Activated gamma-delta T cell (primary cell): ENCODE measurements at regions not wholly inside any gene's neighbourhood (a gene's known extent, or its start where the extent isn't known, plus 50 kb on each side); places are given as distances from the start of the nearest gene placed in this dataset.

Experiments used
- DNase-seq: peaks from one replicate; lab custom pipeline; 2025; lab: John Stamatoyannopoulos, UW

DNA sequence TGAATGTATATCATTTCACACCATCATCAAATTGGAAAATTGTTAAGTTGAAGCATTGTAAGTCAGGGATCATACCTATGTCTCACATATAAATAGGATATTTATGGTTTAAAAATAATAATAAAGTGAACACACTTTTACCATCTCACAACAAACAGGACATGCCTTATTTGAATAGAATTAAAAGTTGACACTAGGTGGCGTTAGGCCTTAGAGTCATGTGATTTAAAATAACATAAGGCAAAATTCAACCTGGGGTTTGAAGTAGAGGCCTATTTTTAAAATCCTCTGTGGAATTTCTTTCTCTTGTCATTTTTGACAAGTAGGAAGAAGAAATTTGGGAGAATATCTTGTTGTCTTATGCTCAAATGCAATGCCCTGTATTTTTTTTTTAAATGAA lies 184.7 kb upstream of the PCDH15 start:
- DNase-seq: no peak

- DNase-seq: no peak
Measured at GRCh38 chr10:54983255-54983654, 182.2 kb upstream of the PCDH15 start.

DNA sequence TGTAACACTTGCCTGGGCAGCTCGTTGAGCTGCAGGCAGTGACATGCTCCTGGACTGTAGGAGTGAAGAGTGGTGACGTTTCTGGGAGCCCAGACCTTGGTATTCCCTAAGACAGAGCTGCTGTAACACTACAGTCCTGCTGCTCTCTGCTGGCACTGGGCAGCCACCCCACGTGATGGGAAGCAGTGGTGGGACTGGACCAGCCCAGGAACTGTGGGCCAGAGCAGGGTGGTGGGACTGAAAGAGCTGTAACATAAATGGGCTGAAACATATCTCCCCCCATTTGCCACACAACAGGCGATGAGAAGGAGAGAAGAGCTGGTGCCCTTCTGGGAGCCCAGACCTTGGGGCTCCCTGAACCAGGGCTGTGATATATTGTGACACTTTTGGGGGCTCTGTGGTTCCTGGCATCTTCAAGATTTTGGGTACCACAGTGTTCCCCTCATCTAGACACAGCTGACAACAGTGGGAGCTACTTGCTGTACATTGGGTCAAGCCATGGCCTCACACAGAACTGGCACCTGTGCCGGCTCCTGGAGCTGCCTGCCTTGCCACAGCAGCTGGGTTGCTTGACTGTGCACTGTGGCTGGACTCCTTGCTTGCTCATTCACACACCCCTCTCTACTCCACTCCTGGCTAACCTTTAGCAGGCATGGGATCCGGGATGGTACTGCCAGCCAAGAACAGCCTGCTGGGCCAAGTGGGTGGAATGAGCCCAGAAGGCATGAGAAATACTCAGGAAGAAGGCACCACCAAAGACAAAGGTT lies 161.3 kb upstream of the PCDH15 start:
- no peak for DNase-seq

- no peak for DNase-seq
Measured at GRCh38 chr10:54961040-54961439, 160.0 kb upstream of the PCDH15 start.

DNA sequence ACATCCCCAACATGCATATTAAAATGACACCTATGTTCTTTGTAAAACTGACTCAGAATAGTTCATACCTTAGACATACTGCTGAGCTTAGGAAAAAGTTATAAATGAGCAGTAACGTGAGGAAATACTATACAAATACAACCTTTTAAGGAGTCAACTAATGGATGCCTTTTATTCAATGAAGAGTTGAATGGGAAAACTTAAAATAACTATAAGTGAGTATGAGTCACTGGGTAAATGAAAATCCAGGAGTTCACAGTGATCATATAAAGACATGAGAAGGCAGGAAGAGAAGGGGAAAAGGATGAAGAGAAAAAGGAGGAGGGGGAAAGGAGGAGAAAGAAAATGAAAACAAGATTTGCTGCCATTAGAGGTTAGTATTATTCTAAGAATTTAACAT lies 157.8 kb upstream of the PCDH15 start:
- DNase-seq: no peak

GRCh38 chr10:54947605-54948004 lies 146.6 kb upstream of the PCDH15 start:
- DNase-seq: no peak

GRCh38 chr10:54940418-54940817 lies 139.4 kb upstream of the PCDH15 start:
- no peak for DNase-seq

DNA sequence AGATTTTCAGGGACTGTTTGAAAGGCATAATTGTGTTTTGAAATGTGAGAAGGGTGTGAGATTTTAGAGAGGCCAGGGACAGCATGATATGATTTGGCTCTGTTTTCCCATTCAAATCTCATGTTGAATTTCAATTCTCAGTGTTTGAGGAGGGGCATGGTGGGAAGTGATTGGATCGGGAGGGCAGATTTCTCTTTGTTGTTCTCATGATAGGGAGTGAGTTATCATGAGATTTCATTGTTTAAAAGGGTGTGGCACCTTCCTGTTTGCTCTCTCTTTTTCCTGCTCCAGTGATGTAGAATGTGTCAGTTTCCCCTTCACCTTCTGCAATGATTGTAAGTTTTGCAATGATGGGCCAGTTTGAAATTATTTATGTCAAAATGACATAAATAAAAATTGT lies 113.0 kb upstream of the PCDH15 start:
- DNase-seq: no peak

GRCh38 chr10:54909165-54909564 lies 108.1 kb upstream of the PCDH15 start:
- DNase-seq: no peak

GRCh38 chr10:54908019-54908418 lies 107.0 kb upstream of the PCDH15 start:
- DNase-seq: no peak

DNA sequence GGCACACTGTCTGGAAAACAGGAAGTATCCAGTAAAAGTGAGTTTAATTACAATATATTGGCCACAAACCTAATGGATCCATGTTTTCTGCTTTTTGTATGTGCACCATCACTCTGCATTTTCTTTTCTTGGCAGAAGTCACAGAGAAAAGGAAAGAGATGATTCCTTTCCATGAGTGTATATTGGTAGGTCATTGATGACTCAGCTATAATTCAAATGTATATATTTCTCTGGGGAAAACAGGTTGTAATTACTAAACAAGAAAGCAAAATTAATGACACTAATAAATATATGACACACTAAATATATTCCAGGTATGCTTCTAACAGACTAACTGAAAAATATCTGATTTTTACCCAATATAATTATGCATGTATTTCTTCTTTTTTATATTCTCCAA lies 105.9 kb upstream of the PCDH15 start:
- DNase-seq: no peak

DNA sequence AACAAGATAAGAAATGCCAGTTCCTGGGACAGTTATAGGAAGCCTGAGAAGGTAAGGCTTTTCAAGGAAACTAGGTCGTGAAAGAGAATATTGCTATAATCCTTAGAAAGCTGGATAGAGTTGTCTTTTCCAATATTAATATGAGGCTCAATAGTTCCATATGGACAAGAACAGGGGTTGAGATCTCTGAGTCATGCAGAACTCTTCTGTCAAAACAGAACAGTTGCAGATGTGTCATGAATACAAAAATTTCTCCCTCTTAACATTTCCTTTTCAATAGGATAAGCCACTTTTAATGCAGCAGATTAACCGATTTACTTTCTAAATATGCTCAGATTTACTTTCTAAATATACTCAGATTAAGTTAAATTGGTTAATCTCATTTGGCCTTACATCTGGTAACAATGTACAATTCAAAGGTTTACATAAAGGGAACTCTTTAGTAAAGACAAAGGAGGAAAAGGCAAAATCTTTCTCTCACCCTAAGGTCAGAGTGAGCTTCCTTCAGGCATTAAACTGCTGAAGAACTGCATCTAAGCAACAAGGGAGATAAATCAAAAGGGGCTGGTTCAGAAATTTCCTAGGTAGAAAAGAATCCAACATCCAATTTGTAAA lies 104.7 kb upstream of the PCDH15 start:
- DNase-seq: no peak

GRCh38 chr10:54904833-54905232 lies 103.8 kb upstream of the PCDH15 start:
- no peak for DNase-seq

- DNase-seq: no peak
Measured at GRCh38 chr10:54903745-54904144, 102.7 kb upstream of the PCDH15 start.

- no peak for DNase-seq
Measured at GRCh38 chr10:54900584-54900983, 99.6 kb upstream of the PCDH15 start.

DNA sequence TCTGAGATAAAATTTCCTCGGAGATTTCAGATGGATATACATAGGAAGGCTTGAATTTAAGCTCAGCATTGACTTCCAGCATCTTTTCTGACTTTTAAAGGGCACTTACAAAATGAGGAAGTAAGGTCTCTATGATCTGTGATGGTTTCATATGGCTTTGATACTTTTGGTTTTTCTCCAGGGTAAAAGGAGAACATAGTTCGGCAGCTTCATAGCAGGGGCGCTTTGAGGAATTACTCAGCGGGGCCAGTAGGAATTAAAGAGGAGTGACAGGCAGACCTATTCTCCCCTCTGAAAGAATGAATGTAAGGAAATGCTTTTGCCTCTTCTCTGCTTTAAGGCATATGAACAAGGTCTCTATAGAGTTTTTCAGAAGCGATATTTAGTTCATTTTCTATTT lies 80.0 kb upstream of the PCDH15 start:
- no peak for DNase-seq

- no peak for DNase-seq
Measured at GRCh38 chr10:54869022-54869421, 68.0 kb upstream of the PCDH15 start.

DNA sequence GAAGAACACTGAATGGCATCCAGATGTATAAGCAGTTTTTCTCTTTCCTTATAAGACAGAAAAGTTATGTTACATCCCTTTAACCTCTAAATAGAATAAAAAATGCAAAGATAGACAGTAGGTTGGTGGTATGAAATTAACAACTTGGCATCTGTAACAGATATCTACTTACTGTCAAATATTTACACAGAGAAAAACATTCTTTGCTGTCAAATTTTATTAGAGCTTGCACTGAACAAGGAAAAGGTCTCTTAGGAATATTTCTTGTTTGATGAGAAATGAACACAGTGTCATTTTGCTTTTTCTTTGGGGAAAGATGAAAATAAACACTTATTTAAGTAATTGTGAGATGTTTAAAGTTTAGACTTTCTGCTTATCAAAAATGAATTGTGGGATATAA lies 65.6 kb upstream of the PCDH15 start:
- no peak for DNase-seq

DNA sequence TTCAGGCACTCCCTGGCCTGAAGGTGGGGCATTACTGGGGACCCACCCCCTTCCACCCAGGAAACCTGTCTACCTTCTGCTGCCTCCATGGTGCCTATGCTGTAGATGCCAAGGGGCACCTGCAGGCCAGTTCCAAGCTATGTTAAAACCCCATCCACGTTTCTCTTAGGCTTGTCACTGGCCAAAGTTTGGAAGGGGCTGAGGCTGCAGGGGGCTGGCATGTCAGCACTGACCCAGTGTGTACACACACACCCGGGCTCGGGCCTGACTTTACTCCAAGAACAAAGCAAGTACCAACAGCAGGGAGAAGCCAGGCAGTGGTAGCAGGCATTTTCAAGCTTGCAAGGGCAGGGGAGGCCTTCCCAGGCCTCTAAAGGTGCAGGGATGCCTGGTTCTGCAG lies 53.8 kb upstream of the PCDH15 start:
- DNase-seq: no peak

GRCh38 chr10:54854389-54854788 lies 53.4 kb upstream of the PCDH15 start:
- no peak for DNase-seq

DNA sequence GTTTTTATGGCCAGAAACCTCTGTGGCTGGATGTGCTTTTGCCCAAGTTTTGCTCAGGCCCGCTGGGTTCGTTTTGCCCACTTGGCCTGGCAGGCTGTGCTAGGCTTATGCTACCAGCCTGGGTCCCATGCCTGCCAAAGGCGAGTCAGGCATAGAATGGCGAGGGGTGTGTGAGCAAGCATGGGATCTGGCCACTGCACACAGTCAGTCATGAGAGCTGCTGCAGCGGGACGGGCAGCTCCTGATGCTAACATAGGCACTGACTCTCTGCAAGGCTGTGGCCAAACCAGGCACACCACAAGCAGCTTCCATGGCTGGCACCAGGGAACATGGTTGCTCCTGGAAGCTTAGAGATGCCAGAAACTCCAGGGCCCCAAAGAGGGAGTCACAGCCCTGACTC lies 52.9 kb upstream of the PCDH15 start:
- DNase-seq: no peak
